OCI-LY3 (cell line): ENCODE measurements at regions not wholly inside any gene's neighbourhood (a gene's known extent, or its start where the extent isn't known, plus 50 kb on each side); places are given as distances from the start of the nearest gene placed in this dataset.
"Not testable (repeated sequence)": the region's sequence is repeated elsewhere in the genome, so short reads cannot be mapped to it uniquely, and the experiment has no call there.

Experiments used
- H2AFZ ChIP-seq: fragments of 200-600, 300-600 bp; shearing (Covaris generic); 2 replicates; pipeline ENCODE4 v1.6.0; 2014; ENCODE audit warnings: antibody characterized with exemption, low read depth, low read length
- H3K27ac ChIP-seq: fragments of 200-600, 300-600 bp; sonication (generic); 2 replicates; pipeline ENCODE4 v1.5.1; 2014; ENCODE audit warnings: mild to moderate bottlenecking, low read length, moderate library complexity, mixed read lengths
- H3K27me3 ChIP-seq: fragments of 200-600, 300-600 bp; sonication (generic); 2 replicates; pipeline ENCODE4 v1.6.1; 2014; ENCODE audit warnings: low read depth, low read length, mixed read lengths
- H3K36me3 ChIP-seq: fragments of 200-600, 300-600 bp; sonication (generic); replicated peaks from 2 replicates; pipeline ENCODE3; 2014; ENCODE audit warnings: low read depth, low read length, mixed read lengths
- H3K4me1 ChIP-seq: fragments of 300-600, 200-600 bp; sonication (generic); 2 replicates; pipeline ENCODE4 v1.6.1; 2014; ENCODE audit warnings: low read length, mixed read lengths
- H3K4me2 ChIP-seq: fragments of 200-600, 300-600 bp; sonication (generic); 2 replicates; pipeline ENCODE4 v1.6.1; 2014; ENCODE audit warnings: low read length, mixed read lengths
- H3K4me3 ChIP-seq: fragments of 300-600, 200-600 bp; sonication (generic); 2 replicates; pipeline ENCODE4 v1.5.1; 2014; ENCODE audit warnings: antibody characterized with exemption, mild to moderate bottlenecking, low read length, moderate library complexity
- H3K79me2 ChIP-seq: fragments of 300-600, 200-600 bp; shearing (Covaris generic); 2 replicates; pipeline ENCODE4 v1.6.1; 2014; ENCODE audit warnings: mild to moderate bottlenecking, low read length, mixed read lengths
- H3K9ac ChIP-seq: fragments of 300-600, 200-600 bp; shearing (Covaris generic); 2 replicates; pipeline ENCODE4 v1.6.0; 2014; ENCODE audit warnings: mild to moderate bottlenecking, low read length, moderate library complexity
- H3K9me3 ChIP-seq: fragments of 200-600, 300-600 bp; shearing (Covaris generic); 2 replicates; pipeline ENCODE4 v1.6.1; 2014; ENCODE audit warnings: low read length, mixed read lengths; ENCODE audit not compliant: insufficient read depth
- H4K20me1 ChIP-seq: fragments of 200-600, 300-600 bp; sonication (generic); 2 replicates; pipeline ENCODE4 v1.6.1; 2016; ENCODE audit warnings: low read length, mixed read lengths; ENCODE audit not compliant: insufficient read depth
- EZH2phosphoT487 ChIP-seq: fragments of 200-600 bp; shearing (Covaris generic); IDR thresholded peaks from 2 replicates; pipeline ENCODE4 v1.6.1; 2018; ENCODE audit warnings: antibody characterized with exemption, mixed run types, low read depth
- TF ChIP-seq, protein P1 (sequence below): fragments of 200-600, 300-600 bp; sonication (generic); IDR thresholded peaks from 2 replicates; pipeline ENCODE4 v1.5.1; 2014; ENCODE audit warnings: antibody characterized with exemption, low read length, low read depth

DNA sequence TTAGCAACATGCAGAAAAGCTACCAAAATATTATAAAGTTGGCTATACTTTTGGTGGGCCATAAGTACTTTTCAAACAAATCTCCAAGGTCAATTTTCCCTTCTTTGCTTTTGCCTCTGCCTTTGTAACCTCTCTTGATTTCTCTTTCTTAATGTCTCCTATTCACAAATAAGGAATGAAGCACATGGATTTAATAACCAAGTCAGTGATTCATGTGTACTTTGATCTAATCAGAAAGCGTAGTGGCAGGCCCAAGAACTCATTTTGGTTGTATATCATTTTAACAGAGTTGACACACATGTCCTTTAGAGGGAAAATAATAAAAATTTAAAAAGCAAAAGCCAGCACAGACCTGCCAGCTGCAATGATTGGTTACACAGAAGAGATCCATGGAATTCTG, 93.7 kb downstream of the FZD1 start:
- H3K4me2 ChIP-seq: no peak overlapping the region
- H3K4me1 ChIP-seq: no peaks in the 10 kb centered on the region
- no peaks in the 10 kb centered on the region for H3K79me2 ChIP-seq
- H4K20me1 ChIP-seq: no peaks in the 10 kb centered on the region
- H3K27ac ChIP-seq: no peak overlapping the region
- H3K9me3 ChIP-seq: no peaks in the 10 kb centered on the region
- no peak overlapping the region for H2AFZ ChIP-seq
- no peak overlapping the region for H3K9ac ChIP-seq
- no peaks in the 10 kb centered on the region for H3K27me3 ChIP-seq
- TF ChIP-seq, protein P1, sequence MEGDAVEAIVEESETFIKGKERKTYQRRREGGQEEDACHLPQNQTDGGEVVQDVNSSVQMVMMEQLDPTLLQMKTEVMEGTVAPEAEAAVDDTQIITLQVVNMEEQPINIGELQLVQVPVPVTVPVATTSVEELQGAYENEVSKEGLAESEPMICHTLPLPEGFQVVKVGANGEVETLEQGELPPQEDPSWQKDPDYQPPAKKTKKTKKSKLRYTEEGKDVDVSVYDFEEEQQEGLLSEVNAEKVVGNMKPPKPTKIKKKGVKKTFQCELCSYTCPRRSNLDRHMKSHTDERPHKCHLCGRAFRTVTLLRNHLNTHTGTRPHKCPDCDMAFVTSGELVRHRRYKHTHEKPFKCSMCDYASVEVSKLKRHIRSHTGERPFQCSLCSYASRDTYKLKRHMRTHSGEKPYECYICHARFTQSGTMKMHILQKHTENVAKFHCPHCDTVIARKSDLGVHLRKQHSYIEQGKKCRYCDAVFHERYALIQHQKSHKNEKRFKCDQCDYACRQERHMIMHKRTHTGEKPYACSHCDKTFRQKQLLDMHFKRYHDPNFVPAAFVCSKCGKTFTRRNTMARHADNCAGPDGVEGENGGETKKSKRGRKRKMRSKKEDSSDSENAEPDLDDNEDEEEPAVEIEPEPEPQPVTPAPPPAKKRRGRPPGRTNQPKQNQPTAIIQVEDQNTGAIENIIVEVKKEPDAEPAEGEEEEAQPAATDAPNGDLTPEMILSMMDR: no peak
- no peak for TF ChIP-seq EZH2phosphoT487
- no peak overlapping the region for H3K4me3 ChIP-seq
- no peaks in the 10 kb centered on the region for H3K36me3 ChIP-seq

DNA sequence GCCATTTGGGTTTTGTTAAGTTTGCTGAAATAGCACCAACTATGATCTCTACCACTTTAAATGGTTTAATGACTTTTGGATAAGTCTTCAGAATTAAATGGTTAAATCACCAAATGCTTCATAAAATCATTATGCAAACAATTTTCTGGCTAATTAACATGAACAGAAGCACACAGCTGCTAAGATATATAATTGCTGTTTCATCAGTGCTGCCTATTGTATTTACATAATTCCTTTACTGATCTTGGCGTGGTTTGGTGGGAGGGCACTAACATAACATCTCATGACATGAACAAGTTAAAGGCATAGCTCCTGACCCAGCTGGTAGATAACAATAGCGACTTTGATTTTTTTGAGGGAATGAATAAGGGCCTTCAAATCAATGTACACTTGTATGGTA, 94.1 kb downstream of the FZD1 start:
- Histone ChIP-seq H3K79me2 (no peaks in the 10 kb centered on the region), H3K9me3 (no peaks in the 10 kb centered on the region), H3K4me3 (no peak overlapping the region), H3K4me1 (no peaks in the 10 kb centered on the region), H3K36me3 (no peaks in the 10 kb centered on the region), H4K20me1 (no peaks in the 10 kb centered on the region), H2AFZ (no peak overlapping the region), H3K27me3 (no peaks in the 10 kb centered on the region), H3K9ac (no peak overlapping the region), H3K4me2 (no peak overlapping the region), H3K27ac (no peak overlapping the region)
- TF ChIP-seq, protein P1: no peak
- TF ChIP-seq EZH2phosphoT487: no peak

DNA sequence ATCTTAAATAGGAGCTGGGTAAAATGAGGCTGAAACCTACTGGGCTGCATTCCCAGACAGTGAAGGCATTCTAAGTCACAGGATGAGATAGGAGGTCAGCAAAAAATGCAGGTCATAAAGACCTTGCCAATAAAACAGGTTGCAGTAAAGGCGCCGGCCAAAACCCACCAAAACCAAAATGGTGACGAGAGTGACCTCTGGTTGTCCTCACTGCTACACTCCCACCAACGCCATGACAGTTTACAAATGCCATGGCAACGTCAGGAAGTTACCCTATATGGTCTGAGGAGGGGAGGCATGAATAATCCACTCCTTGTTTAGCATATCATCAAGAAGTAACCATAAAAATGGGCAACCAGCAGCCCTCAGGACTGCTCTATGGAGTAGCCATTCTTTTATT, 100.9 kb downstream of the FZD1 start:
- not testable (repeated sequence) for H2AFZ ChIP-seq, H3K27me3 ChIP-seq, H3K79me2 ChIP-seq, H3K9me3 ChIP-seq, H3K9ac ChIP-seq, H3K4me3 ChIP-seq, H3K27ac ChIP-seq, H3K4me2 ChIP-seq, H4K20me1 ChIP-seq, H3K36me3 ChIP-seq
- peaks cover 10% of the 10 kb centered on the region for H3K4me1 ChIP-seq

DNA sequence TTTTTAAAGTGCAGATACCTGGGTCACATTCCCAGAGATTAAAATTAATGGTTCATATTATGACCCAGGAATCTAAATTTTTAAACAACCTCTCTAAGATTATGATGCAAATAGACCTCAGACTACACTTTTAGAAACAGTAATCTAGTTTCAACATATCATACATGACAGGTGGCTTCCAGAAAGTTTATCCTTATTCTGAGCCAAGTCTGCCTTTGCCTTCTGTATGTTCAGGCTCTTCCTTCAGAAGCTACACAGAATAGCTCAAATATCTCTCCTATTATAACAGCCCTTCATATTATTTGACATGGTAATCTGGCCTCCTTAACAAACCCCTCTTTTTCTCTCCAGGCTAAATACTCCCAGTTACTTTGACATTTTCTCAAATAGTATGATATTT, 101.9 kb downstream of the FZD1 start:
- no peak overlapping the region for H2AFZ ChIP-seq
- H3K4me1 ChIP-seq: peaks cover 10% of the 10 kb centered on the region
- H3K79me2 ChIP-seq: no peaks in the 10 kb centered on the region
- no peaks in the 10 kb centered on the region for H3K27me3 ChIP-seq
- H3K4me3 ChIP-seq: no peak overlapping the region
- no peaks in the 10 kb centered on the region for H3K9me3 ChIP-seq
- TF ChIP-seq EZH2phosphoT487: no peak
- TF ChIP-seq, protein P1: no peak
- no peak overlapping the region for H3K27ac ChIP-seq
- no peak overlapping the region for H3K9ac ChIP-seq
- no peak overlapping the region for H3K4me2 ChIP-seq
- no peaks in the 10 kb centered on the region for H4K20me1 ChIP-seq
- H3K36me3 ChIP-seq: no peaks in the 10 kb centered on the region
